NCI-H187 (cell line): ENCODE measurements at regions not wholly inside any gene's neighbourhood (a gene's known extent, or its start where the extent isn't known, plus 50 kb on each side); places are given as distances from the start of the nearest gene placed in this dataset.

ENCODE experiments used
- DNase-seq, 2 experiments: peaks; one replicate each; lab custom pipeline; 2025; lab: John Stamatoyannopoulos, UW

- no peak for DNase-seq
Measured at GRCh38 chr19:30741566-30741965, 369.4 kb downstream of the ZNF536 start.

GRCh38 chr19:30739394-30739793 is 367.2 kb downstream of the ZNF536 start:
- DNase-seq = no peak

GRCh38 chr19:30738047-30738446 is 365.9 kb downstream of the ZNF536 start:
- no peak for DNase-seq

- no peak for DNase-seq
Measured at GRCh38 chr19:30734669-30735068, 362.5 kb downstream of the ZNF536 start.

GRCh38 chr19:30733826-30734550 is 361.8 kb downstream of the ZNF536 start:
- no peak for DNase-seq

- DNase-seq = no peak
Measured at GRCh38 chr19:30731591-30731990, 359.4 kb downstream of the ZNF536 start.

GRCh38 chr19:30729451-30729850 is 357.3 kb downstream of the ZNF536 start:
- no peak for DNase-seq

GRCh38 chr19:30722761-30723160 is 350.6 kb downstream of the ZNF536 start:
- no peak for DNase-seq

GRCh38 chr19:30722186-30722585 is 350.0 kb downstream of the ZNF536 start:
- no peak for DNase-seq

GRCh38 chr19:30719999-30720345 is 347.8 kb downstream of the ZNF536 start:
- no peak for DNase-seq

GRCh38 chr19:30719189-30719998 is 347.2 kb downstream of the ZNF536 start:
- DNase-seq = no peak

- no peak for DNase-seq
Measured at GRCh38 chr19:30718707-30719106, 346.5 kb downstream of the ZNF536 start.

GRCh38 chr19:30718014-30718413 is 345.8 kb downstream of the ZNF536 start:
- no peak for DNase-seq

- no peak for DNase-seq
Measured at GRCh38 chr19:30717381-30717780, 345.2 kb downstream of the ZNF536 start.

GRCh38 chr19:30712431-30713337 is 340.5 kb downstream of the ZNF536 start:
- no peak for DNase-seq

- no peak for DNase-seq
Measured at GRCh38 chr19:30711826-30712225, 339.6 kb downstream of the ZNF536 start.

GRCh38 chr19:30711296-30711695 is 339.1 kb downstream of the ZNF536 start:
- no peak for DNase-seq

- no peak for DNase-seq
Measured at GRCh38 chr19:30710721-30711120, 338.5 kb downstream of the ZNF536 start.

- DNase-seq = no peak
Measured at GRCh38 chr19:30708416-30709178, 336.4 kb downstream of the ZNF536 start.

- DNase-seq = no peak
Measured at GRCh38 chr19:30704771-30705330, 332.7 kb downstream of the ZNF536 start.

GRCh38 chr19:30703645-30704044 is 331.5 kb downstream of the ZNF536 start:
- no peak for DNase-seq
